EH (cell line): ENCODE measurements at regions not wholly inside any gene's neighbourhood (a gene's known extent, or its start where the extent isn't known, plus 50 kb on each side); places are given as distances from the start of the nearest gene placed in this dataset.

Experiments
- DNase-seq: peaks from one replicate; pipeline ENCODE4 v3.0.0-alpha.2; 2015; ENCODE audit warnings: low read depth

DNA sequence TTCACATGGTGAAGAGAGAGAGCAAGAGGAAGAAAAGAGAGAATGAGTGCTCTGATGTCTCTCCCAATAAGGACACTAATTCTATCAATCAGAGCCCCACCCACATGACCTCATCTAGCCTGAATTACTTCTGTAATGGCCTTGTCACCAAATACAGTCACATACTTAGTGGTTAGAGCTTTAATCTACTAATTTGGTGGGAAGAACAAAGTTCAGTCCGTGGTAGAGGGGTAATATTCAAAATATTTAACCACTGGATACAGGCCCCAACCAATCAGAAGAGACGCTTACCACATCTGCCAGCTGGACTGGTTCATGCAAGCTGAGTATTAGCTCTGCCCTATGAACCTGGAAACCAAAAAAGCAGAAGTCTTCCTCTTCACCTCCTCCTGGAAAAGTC lies 336.3 kb upstream of the NFE2L3 start:
- no peak for DNase-seq

DNA sequence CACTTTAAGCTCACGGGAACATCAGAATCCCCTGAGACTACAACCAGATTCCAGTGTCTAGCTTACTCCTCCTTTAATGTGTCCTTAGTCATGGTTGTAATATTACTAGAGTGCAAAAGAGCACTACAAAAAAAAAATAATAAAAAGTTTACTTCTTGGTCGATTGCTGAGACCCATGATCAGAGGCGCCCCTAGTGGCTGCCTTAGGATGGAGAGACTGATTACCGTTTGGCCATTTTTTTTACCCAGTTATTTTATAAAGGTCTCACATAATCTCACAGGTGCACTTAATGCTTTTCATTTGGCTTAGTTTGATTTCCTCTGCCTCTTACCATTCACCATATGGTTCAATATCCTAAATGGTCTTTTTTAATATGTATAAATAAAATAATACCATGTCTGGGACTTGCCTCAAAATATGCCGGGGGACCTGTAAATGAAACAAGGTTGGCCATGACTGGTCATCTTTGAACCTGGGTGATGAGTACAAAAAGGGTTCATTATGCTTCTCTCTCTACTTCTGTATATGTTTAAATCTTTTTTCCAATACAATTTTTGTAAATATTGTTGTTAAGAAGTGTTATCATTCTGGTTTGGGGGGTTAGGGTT lies 331.5 kb upstream of the NFE2L3 start:
- no peak for DNase-seq

DNA sequence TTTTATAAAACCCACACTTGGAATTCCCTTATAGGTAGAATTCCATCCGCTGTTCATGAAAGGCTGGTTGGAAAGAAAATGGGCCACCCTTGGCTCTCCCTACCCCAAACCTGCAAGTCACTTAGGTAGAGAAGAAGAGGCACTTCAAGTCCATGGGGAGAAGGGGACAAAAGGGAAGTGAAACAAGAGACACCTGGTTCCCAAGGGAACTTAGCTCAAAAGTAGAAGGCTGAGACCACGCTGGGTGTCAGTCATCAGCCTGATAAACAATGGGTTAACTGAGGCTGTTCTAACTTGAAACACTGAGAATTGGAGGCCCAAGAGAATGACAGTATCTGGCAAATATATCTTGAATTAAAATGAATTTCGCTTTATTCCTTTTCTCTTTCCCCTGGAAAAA lies 330.8 kb upstream of the NFE2L3 start:
- DNase-seq = no peak

DNA sequence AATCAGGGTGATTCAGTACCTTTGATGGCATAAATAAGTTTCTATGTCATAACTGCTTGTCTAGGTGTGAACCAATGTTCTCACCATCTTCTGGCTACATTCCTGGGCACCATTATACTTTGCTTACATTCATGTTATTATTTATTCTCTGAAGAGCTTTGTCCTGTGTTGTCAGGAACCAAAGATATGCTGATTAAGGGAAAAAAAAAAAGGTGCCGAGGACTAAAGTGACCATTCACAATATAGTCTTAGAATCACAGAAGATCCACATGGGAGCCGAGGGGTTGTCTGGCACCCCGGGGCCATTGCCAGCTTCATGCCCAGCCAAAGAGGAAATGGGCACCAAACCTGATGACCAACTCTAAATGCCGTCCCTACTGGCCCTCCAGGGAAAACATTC lies 329.2 kb upstream of the NFE2L3 start:
- no peak for DNase-seq

DNA sequence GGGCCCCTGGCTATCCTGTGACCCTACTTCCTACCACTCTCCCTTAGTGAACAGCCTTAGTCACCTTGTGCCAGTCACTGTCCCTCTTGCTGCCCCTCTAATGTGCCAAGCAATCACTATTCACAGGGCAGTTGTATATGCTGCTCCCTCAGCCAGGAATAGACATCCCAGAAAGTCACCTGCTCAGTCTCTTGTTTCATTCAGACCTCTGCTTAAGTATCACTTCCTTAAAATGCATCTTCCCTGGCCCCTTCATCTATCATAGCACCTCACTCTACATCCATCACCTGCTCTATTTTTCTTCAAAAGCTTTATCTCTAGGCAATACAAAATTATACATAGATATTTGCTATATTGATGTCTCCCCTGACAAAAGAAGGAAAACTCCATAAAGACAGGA lies 328.4 kb upstream of the NFE2L3 start:
- no peak for DNase-seq

DNA sequence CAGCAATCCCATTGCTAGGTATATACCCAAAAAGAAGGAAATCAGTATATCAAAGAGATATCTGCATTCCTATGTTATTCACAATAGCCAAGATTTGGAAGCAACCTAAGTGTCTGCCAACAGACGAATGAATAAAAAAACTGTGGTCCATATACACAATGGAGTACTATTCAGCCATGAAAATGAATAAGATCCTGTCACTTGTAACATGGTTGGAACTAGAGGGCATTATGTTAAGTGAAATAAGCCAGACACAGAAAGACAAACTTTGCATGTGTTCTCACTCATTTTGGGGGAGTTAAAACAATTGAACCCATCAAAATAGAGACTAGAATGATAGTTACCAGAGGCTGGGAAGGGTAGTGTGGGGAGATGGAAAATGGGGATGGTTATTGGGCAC lies 323.5 kb upstream of the NFE2L3 start:
- no peak for DNase-seq

DNA sequence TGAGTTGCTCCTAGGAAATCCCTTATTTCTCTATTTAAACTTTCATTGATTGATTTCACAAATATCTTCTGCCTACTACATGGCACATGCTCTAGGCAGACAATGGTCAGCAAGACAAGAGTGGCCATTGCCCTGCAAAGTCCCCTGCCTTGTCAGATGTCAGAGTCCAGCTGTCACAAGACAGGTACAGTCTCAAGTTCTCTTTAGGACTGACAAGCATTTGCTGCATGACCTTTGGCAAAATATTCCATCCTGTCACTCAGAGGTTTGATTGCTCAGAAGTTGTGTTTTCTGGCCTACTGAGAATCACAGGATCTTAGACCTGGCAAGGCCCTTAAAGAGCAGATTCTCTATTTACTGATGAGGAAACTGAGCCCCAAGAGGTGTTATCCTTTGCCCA lies 322.3 kb upstream of the NFE2L3 start:
- DNase-seq = no peak

DNA sequence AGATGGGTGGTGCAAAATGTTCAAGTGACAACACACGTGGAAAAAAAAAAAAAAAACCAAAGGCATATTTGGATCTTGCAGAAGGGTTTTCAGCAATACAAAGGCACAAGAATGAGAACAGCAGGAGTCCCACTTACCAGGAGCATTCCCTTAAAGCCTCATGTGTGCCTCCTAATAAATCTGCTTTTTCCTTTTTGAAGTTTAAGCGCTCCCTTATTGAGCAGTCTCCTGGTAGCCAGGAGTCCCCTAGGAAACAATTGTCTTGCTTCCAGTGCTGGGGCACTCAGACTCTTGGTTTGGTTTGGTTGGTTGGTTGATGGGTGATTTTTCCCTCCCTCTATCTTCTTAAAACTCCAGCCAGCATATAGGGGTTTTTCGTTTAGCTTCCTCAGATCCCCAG lies 321.8 kb upstream of the NFE2L3 start:
- DNase-seq = no peak

DNA sequence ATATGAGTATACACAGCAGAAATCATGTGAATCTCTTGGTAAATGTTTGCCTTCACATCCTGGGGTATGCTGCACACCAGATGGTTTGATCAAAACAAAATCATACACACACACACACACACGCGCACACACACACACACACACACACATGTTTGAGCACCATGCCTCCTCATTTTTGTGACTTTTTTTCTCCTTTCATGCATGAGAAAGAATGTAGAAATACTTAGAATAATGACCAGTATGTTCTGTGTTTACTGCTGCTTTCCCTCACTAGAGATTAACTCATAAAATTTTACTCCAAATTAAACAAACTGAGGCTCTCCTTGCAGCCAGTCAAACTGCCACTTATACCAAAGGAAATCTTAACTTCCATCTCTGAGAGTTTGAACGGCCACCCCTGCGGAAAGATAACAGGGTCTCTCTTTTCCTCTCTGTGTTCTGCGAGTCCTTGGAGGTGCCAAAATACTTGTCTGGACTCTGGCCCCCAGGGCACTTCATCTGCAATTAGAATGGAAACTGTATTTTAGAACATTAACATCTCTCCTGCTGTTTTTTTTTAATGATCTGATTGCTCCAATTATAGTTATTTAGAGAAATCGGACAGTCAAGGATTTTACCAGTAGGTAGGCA lies 320.8 kb upstream of the NFE2L3 start:
- no peak for DNase-seq

DNA sequence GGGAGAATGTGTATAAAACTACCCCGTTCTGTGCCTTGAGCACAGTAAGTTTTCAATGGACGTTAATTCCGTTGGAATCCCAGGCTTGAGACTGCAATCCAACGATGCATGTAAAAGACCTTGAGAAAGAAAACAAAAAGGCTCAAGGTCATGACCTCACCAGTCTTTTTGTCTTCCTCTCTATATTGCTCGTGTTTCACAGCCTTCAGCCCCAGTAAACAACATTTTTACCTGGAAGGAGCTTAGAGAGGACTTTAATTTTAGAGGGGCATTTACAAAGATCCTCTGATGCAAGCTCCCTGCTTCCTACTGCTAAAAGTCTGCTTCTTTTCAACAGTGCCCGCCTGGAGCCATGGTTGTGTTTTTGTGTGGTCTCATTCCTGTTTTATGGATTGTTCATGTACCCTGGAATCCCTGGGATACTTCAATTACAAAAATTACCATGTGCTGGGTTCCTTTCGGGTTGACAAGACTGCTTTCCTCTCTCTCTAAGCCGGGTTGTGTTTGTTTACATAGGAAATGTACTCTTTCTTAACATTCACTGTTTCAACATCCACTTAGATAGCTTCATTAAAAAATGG lies 320.1 kb upstream of the NFE2L3 start:
- DNase-seq = peak; percentile 36

DNA sequence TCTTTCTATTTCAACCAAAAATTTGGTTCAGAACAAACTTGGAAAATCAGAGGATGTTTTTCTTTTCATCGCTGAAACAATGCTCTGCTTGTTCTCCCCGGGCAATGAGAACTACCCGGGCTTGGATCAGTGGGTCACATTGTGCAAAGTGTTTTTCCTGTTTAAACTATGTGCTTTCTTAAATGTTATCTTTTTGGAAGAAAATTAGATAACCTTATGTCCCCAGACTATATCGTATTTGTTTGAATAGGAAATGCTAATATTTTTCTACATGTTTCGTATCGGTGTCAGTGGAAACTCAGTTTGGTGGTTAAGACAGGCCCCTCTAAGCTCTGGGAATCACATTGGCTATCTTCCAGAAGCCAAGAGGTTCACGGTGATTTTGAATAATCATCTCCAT lies 319.5 kb upstream of the NFE2L3 start:
- DNase-seq = no peak

DNA sequence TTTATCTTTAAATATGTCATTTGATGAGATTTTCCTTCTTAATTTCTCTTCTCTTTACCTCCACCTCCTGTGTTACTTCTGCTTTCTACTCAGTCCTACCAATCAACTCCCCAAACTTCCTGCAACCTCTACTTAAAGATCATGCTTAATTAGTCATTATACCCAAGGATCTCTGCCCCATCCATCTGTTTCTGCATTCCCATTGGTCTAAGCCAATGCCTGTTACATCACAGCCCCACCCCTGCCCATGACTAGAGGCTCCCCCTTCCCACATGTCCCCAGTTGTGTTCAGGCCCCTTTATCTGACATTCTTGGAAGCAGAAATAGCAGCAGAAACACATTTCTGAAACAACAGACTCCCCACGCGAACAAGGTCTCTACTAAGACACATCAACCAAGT lies 319.1 kb upstream of the NFE2L3 start:
- no peak for DNase-seq

DNA sequence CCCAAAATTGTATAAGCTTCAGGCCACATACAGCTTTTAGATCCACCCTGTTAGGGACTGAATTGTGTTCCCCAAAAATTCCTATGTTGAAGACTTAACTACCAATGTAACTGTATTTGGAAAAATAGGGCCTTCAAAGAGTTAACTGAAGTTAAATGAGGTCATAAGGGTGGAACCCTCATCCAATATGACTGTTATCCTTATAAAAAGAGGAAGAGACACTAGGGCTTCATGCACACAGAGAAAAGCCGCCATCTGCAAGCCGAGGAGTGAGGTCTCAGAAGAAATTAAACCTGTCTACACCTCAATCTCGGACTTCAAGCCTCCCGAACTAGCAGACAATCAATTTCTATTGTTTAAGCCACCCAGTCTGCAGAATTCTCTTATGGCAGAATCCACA lies 317.9 kb upstream of the NFE2L3 start:
- no peak for DNase-seq

DNA sequence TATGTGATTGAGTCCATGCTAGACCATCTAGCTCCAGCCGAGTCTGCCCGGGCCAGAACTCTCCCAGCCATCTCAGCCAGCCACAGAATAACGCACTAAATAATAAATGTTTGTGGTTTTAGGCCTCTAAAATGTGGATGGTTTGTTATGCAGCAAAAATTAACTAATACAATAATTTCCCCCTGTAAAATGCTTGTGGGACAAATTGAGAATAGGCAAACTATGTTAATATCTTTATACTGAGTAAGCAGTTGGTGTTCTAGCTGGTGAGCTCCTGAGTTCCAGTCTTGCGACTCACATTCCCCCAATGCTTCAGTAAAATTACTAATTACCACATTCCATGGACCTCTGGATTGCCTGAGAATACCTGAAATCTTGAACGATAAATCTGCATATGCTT lies 316.8 kb upstream of the NFE2L3 start:
- DNase-seq = peak; percentile 83

DNA sequence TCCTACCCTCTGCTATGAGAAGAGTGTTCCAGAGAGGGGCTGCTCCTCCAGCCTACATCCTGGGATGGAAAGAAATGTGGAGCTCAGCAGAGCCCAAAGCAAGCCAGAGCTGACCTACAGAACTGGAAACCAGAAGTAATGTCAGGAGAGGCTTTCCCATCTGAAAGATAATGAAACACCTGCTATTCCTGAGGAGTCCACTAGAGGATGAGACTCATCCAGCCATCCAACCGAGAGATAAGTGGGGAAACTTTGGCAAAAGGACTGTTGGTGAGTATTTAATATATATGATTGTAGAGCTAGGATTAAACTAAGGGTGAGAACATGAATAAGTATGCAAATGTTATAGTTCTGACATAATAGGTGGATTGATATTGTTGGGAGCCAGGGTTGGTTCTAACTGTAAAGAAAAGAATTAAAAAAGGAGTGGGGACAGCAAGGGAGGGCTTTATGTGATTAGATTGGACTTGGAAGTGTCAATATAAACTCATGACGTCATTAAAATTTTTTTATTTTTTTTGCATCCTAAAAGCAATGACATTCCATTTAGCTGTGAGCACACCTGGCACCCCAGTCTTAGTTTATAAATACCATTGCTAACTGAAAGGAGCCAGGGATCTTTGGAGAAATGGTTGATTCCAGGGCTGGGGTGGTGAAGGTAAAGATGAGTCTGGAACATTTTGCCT lies 312.8 kb upstream of the NFE2L3 start:
- DNase-seq = no peak

DNA sequence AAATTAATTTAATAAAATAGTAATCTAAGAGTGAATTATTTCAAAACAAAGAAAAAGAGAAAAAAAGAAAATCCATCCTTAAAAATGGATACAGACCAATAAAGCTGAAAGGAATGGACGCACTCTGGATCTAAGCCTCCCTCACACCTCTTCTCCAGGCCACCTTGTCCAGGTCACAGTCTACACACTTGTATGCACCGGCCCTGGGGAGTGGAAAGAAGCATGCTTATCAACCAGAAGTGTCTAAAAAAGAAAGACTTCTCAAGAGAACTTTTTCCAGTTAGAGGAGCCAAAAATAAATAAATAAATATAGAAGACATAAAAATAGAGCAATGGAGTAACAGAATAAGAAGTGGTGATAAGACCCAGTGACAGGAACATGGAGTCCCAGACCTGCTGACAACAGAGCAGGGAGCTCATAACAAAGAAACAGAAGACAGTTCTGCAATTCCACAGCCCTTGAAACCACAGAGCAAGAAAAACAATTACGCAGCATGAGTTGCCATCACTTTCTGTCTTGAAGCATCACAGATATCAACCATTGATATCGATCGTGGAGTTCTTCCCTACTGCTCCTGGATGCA lies 311.7 kb upstream of the NFE2L3 start:
- DNase-seq = no peak

DNA sequence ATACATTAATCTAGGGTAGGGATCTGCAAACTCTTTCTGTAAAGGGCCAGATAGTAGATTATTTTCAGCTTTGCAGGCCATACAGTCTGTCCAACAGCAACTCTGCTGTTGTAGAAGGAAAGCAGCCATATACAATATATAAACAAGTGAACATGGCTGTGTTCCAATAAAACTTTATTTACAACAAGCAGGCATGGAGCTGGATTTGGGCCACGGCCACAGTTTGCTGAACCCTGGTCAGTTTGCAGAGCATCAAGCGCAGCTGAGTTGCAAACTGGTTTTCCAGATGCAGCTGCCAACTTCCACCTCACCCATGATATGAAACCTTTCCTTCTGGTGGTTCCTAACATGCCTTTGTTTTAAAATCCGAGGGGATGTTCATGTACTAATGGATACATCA lies 310.4 kb upstream of the NFE2L3 start:
- no peak for DNase-seq

DNA sequence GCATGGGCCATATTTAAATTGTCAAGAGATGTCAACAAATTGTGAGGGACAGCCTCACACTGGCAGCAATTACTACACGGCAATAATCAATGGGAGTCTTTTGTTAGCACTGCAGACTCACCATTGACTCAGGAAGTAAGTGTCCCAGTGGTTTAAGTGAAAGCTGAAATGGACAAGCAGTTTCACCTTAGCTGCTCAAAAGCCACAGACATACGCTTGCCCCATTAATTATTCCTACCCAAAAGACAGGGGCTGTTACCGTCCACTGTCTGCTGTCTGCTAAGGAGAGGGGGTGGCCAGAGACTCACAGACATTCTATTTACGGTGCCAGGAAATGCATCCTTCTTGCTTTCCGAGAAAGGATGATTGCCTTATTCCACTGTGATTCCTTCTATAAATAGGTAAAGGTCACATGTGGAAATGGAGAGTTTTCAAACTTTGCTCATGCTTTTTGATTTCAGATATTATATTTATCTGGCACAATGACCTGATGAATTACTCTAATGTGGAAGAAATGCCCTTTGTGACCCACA lies 309.7 kb upstream of the NFE2L3 start:
- DNase-seq = no peak

DNA sequence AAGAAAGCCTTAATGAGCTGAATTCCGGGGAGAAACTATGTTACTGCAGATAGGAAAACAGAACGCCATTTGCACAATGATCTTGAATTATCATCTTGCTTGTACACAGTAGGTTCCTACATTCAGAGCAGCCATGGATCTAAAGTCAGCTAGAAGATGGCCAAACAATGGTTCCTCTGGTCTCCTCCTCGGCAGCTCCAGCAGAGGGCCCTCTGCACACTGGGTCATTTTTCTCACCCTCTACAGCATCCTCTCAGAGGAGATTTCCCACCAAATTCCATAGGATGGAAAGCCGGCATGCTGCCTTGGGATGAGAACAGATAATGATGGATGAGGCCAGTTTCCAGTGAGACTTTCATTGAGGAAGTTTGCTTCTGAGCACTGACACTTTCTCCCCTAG lies 308.5 kb upstream of the NFE2L3 start:
- DNase-seq = no peak

DNA sequence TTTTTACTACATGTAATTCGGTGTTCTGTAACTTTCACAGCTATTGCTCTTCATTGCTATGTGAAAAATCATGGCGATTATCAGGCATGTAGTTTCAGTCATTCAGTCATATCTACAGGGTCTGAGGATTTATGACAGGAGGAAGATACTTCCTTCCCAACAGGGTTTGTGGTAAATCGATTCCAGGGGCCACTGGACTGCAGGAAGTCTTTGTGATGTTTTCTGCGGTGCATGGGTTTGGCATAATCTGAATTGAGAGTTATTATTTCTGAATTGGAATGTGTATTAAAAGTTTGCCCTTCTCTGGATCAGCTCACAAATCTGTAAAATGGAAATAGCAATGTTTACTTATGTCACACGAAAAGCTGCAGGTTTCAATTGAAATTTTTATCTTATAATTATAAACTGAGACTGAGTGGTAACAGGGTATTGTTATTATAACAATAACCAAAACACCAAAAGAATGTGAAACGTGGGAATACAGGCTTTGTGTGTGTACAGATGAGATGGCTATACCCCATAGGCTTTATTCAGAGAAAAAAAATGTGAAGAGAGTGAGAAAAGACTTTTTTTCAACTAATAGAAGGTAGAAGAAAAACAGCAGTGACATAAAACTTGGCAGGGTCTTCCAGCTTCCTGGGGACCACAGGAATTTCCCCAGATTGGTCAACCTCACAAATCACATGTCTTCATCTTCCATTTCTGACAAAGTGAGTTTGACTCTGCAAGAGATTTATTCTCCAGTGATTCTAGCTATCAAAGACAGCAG lies 307.7 kb upstream of the NFE2L3 start:
- DNase-seq = peak; percentile 69

DNA sequence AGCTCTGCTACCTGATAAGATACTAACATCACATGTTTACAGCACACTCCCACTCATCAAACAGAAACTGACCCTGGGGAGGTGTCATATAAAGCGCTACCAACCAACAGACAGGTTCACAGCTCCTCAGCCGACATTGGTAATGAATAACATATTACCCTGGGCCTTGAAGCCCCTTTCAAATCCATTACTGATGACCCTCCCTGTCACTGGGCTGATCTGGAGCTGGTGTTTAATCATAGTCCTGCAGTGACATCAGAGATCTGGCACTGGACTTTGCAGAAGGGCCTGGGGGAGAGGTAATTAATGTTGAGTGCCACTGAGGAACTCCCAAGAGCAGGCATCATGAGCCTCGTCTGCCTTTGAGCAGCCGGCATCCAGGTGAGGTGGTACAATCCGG lies 306.5 kb upstream of the NFE2L3 start:
- no peak for DNase-seq

DNA sequence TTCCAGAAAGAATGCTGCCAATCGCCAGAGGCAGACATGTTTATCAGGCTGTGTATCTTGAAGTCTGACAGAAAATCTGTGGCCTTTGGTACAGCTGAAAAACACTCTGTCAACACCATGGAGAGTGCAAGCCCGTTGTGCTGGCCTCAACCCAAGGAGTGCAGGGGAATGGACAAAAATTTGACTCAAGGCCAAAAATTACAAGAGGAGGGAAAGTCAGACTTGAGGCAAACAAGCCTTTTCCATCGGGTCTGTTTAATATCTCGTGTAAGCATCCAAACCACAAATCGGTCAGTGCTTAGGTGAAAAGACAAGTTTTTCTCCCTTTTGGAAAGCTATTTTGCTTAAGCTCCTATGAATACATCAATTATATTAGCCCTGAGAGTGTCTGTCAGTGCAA lies 305.3 kb upstream of the NFE2L3 start:
- DNase-seq = peak; percentile 86
